HG02884 (cell line): ENCODE measurements at regions not wholly inside any gene's neighbourhood (a gene's known extent, or its start where the extent isn't known, plus 50 kb on each side); places are given as distances from the start of the nearest gene placed in this dataset.

Experiments used
- ATAC-seq: cut with Tn5 transposase; IDR thresholded peaks from one replicate; pipeline ENCODE4 v1.9.1; 2021; ENCODE audit warnings: mild to moderate bottlenecking, moderate library complexity; ENCODE audit not compliant: unreplicated experiment

- ATAC-seq = no peak
Observed at GRCh38 chr18:76771192-76771799, 51.1 kb upstream of the ZNF236 start.

DNA sequence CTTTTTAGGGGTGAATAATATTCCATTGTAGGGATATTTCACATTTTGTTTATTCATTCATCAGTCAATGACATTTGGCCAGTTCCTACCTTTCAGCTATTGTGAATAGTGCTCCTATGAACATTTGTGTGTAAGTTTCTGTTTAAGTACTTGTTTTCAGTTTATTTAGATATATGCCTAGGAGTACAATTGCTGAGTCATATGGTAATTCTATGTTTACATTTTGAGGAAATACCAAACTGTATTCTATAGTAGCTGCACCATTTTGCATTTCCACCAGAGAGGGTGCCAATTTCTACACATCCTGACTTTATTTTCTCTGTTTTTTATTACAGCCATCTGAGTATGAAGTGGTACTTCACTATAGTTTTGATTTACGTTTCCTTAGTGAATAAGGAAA, 54.4 kb upstream of the ZNF236 start:
- no peak for ATAC-seq

DNA sequence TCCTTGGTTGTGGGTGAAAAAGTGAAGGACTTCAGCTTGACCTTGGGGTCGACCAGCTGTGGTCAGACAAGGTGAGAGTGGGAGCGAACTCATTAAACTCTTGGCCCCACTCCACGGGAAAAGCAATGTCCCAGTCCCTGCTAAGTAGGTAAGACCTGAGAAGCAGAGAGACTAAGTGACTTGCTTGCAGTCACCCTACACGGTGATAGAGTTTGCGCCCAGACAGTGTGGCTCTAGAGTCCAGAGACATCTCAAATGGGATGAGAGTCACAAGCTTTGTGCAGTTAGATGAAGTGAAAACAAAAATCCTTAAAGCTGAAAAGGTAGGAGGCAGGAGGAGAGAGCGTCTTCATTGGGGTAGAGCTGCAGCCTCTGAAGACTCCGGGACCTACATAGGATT, 55.9 kb upstream of the ZNF236 start:
- no peak for ATAC-seq

GRCh38 chr18:76765649-76766048, 56.7 kb upstream of the ZNF236 start:
- no peak for ATAC-seq

DNA sequence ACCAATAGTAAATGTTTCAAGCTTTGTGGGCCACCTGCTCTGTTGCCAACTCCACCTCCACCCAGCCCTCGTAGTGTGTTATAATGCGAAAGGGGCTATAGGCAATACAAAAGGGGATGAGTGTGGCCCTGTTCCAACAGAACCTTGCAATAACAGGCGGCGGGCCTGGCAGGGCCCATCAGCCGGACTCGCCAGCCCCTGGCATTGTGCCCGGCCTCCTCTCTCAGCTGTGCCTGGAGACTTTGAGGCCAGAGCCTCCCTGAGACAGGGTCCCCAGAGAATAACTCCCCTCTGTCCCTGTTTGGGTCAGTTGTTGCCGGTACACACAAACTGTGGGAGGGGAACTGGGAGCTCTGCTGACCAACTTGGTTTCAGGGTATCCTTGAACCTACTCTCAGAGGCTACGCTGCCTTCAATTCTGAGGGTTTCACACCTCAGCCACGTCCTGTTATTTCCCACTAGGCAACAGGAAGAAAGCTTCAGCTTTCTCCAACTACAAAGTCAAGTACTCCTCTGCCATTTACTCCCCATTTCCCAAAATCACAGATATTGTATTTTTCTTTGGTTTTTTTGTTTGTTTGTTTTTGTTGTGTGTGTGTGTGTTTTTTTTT, 58.0 kb upstream of the ZNF236 start:
- no peak for ATAC-seq

GRCh38 chr18:76759056-76759455, 63.3 kb upstream of the ZNF236 start:
- ATAC-seq = no peak

GRCh38 chr18:76757925-76758324, 64.4 kb upstream of the ZNF236 start:
- ATAC-seq = no peak

GRCh38 chr18:76757335-76757734, 65.0 kb upstream of the ZNF236 start:
- no peak for ATAC-seq

DNA sequence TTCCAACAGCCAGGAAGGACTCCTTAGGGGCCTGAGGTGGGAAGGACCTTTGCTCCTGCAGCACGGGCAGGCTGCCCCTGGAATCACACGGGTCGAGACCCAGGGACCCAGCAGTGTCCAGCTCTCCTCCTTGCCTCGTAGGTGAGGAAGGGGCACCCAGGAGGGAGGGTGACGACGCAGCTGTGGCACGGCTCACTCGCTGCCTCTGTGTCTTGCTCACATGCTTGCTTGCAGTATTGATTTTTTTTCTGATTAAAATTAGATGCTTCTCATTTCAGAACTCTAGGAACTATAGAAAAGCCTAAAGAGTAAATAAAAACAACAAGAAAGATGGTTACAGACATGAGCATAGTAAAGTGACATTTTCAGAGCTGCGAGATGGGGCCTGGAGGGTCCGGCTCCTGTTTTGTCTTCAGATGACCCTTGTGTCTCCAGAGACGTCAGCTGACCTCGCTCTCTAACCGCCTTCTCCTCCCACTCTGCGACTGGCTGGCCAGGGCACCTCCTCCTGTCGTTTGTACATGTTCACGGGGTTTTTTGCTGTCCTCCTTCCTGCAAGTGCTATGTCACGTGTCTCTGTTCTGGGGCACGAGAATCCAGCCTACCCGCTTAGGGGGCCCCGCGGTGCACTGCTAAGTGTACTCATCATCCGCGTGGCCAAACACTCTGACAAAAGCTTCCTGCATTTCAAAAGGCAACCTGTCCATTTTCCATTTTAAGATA, 65.7 kb upstream of the ZNF236 start:
- ATAC-seq = no peak

- ATAC-seq = no peak
Observed at GRCh38 chr18:76754351-76754750, 68.0 kb upstream of the ZNF236 start.

DNA sequence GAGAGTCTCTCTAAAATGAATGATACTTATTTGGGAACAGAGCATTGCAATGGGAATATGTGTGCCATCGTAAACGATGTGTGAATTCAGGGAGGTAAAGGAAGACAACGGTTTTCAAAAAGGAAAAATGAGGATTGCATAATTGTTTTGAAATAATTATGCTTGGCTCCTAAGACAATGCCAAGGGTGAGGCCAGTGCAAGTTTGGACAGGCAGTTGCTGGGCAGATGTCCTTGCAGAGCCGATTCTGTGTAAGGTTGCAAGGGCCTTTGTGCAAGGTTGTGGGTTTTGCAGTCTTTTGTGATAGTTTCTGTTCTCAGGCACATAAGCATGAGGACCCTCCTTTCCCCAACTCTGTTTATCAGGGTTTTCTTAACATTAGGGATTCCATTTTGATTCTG, 70.0 kb upstream of the ZNF236 start:
- no peak for ATAC-seq

DNA sequence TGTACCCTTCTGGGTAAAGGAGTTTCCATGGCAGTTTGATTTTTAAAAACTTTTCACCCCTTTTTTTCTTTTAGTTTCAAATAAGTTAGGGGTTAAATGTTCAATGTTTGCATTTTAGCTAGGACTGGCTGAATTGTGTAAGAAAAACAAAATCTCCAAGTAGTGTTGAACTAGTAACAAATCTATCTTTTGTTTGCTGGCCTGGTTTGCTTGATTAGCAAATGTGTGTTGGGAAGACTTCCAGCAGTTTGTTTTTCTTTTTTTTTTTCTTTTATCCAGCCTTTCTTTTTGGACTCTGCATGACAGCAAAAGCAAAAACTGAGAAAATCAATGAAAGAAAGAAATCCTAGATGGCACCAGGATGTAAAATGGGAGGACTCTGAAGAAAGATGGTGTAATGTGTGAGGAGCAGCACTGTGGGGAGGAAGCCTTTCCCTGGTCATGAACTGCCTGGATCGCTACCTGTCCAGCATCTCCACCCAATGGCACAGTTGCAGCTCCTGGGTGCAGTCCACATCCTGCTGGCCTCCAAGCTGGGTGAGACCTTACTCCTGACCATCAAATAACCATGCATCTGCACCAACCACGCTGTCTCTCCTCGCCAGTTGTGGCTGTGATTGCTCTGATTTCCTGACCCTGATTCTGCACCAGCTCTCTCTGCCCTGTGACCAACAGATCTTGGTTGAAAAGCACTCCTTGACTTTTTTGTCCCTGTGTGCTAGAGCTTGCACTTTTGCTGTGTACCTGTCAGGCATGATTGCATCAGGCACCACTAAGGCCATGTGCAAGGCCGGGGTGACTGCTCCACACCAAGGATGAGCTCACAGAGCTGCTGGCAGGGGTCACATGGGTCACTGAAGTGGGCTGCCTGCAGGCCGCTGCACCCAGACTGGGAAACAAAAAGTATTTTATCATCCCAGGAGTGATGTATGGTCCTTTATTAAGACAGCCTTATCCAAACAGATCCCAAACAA, 71.2 kb upstream of the ZNF236 start:
- no peak for ATAC-seq

GRCh38 chr18:76750269-76750668, 72.1 kb upstream of the ZNF236 start:
- ATAC-seq = no peak

DNA sequence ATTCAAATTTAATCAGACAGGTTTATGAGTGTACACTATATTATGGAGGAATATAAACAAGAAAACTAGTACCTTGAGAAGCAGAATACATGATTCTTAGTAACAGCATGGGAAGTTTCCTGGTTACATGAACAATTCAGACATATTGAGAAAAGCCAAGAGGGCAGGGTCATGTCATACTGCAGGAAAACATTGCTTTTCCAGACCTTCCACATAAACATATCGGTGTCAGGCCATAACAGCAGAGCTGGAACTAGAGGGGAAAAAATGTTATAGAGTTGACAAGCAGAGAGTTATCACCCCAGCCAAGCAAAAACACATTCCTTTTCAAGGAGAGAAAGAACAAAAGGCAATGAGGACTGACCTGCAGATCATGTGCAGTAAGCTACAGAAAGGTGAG, 74.7 kb upstream of the ZNF236 start:
- ATAC-seq = no peak

DNA sequence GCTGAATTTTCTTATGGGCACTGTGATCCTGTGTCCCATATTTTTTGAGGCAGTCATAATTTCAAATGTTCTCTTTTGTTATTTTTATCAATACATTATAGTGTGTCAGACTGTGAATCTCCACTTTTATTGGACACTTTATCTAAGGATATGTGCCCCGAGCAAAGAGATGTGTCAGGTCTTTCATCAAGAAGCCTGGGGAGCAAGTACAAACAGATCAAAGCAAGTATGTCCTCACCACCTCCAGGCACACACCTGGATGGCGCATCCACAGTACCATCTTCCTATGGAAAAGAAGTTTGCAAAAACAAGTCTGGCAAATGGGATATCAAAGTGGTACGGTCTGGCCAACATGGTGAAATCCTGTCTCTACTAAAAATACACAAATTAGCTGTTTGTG, 81.0 kb upstream of the ZNF236 start:
- ATAC-seq = no peak

DNA sequence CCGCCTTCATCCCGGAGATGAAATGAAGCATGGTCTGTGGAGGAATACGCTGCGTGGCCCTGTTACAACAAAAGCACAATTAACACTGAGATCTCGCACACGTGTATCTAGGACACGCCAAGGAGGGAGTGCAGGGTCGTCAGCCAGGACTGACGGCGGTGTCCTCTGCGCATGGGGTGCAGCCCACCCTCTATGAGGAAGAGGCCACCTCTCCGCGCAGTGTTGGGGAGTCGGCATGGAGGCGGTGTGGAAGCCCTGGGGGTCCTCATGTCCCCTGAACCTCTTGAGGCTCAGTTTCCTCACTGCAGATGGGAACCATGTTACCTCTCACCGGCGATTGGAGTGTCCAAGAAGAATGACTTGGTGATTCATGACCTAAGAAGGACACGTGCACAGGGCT, 86.0 kb upstream of the ZNF236 start:
- ATAC-seq = no peak

DNA sequence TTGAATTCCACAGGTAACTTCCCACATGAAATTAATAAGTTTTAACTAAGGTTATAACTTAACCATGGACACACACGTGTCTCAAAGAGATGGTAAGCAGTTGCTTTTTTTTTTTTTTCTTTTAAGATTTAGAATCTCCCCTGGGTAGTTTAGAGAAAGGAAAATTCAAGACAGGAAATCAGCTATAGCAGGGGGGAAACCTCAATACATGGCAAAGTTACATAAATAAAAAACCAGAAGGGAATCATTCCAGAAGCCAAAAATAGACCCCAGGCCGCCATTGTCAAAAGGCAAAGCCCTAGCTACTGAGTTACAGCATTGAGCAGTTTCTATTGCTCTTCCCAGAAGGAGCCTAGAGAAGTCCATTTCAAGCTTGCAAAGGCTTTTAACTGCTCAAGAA, 91.5 kb upstream of the ZNF236 start:
- no peak for ATAC-seq

GRCh38 chr18:76727589-76727988, 94.8 kb upstream of the ZNF236 start:
- no peak for ATAC-seq

GRCh38 chr18:76725445-76725844, 96.9 kb upstream of the ZNF236 start:
- no peak for ATAC-seq

GRCh38 chr18:76722224-76723061, 99.9 kb upstream of the ZNF236 start:
- no peak for ATAC-seq
